ENCODE measurements at regions not wholly inside any gene's neighbourhood (a gene's known extent, or its start where the extent isn't known, plus 50 kb on each side); places are given as distances from the start of the nearest gene placed in this dataset.
A peak's percentile ranks its signal among the peaks of the same experiment; 100 is the strongest.

DNA sequence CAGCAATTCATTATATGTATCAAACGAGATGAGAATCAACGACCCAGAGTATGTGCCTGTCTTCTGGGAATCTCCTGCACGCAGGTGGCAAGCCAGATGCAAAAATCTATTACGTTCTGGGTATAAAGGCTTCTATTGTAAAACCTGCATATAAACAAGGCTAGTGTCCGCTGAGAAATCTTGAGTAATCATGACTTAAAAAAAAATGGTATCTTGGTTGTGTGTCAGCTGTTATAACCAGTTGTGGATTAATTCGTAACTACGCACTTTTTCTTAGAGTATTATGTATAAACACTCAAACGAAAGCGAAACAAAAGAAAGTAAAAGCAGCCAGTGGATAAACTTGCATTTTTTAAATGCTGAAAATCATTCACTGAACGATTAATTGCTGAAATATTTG, 509.1 kb downstream of the RSL24D1 start:
- Histone ChIP-seq H3F3A (ENCODE audit: low read depth) (no peaks in the 10 kb centered on the region), H3K79me2 (ENCODE audit: insufficient read depth, low read length) (no peaks in the 10 kb centered on the region), H2AFZ (ENCODE audit: low read length) (peak overlapping the region; percentile 60; the same call in 1 of the 2 replicates), H3K27me3 (ENCODE audit: insufficient read depth, low read length, poor library complexity, severe bottlenecking) (no peaks in the 10 kb centered on the region), H3K4me2 (ENCODE audit: low read depth, low read length, poor library complexity, severe bottlenecking) (no peak overlapping the region), H3K4me3 (ENCODE audit: low read length, poor library complexity, severe bottlenecking) (no peak overlapping the region), H3K36me3 (ENCODE audit: insufficient read depth, low read length) (no peaks in the 10 kb centered on the region), H3K4me1 (ENCODE audit: insufficient read depth, low read length, poor library complexity, severe bottlenecking) (no peaks in the 10 kb centered on the region), H3K9me3 (ENCODE audit: insufficient read depth, low read depth, low read length) (no peaks in the 10 kb centered on the region), H3K9me2 (replicated peaks; ENCODE audit: low read depth, low read length) (no peaks in the 10 kb centered on the region), H4K20me1 (ENCODE audit: insufficient read depth, low read length, poor library complexity, severe bottlenecking) (no peaks in the 10 kb centered on the region), H3K9ac (ENCODE audit: low read depth, low read length, poor library complexity, severe bottlenecking) (no peak overlapping the region)
- TF ChIP-seq, protein P1, sequence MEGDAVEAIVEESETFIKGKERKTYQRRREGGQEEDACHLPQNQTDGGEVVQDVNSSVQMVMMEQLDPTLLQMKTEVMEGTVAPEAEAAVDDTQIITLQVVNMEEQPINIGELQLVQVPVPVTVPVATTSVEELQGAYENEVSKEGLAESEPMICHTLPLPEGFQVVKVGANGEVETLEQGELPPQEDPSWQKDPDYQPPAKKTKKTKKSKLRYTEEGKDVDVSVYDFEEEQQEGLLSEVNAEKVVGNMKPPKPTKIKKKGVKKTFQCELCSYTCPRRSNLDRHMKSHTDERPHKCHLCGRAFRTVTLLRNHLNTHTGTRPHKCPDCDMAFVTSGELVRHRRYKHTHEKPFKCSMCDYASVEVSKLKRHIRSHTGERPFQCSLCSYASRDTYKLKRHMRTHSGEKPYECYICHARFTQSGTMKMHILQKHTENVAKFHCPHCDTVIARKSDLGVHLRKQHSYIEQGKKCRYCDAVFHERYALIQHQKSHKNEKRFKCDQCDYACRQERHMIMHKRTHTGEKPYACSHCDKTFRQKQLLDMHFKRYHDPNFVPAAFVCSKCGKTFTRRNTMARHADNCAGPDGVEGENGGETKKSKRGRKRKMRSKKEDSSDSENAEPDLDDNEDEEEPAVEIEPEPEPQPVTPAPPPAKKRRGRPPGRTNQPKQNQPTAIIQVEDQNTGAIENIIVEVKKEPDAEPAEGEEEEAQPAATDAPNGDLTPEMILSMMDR (conservative IDR thresholded peaks at IDR 0.05; ENCODE audit: low read length): no peak
- TF ChIP-seq EZH2phosphoT487 (IDR thresholded peaks at IDR 0.05; ENCODE audit: borderline replicate concordance): no peak

All from Loucy (cell line).